GM12878 (cell line): ENCODE measurements at regions not wholly inside any gene's neighbourhood (a gene's known extent, or its start where the extent isn't known, plus 50 kb on each side); places are given as distances from the start of the nearest gene placed in this dataset.

Source experiments
- ATAC-seq: fragments of 200-7000 bp; cut with Tn5 transposase; 3 replicates; pipeline ENCODE4 v1.9.1; 2020; ENCODE audit warnings: mild to moderate bottlenecking, moderate library complexity
- BruUV-seq: library from RNA; stranded (reverse); fragments of 400-500 nt; replicated peaks from 2 replicates; lab custom pipeline; 2021; lab: Mats Ljungman, UMichigan
- CTCF ChIA-PET: fragments of 300-600 bp; sonication (Branson Sonifier 250); formaldehyde crosslinking; extraction: SDS; loops from one replicate; lab custom pipeline; 2021; ENCODE audit warnings: inconsistent platforms; lab: Yijun Ruan, JAX
- POLR2A ChIA-PET: fragments of 350-600 bp; formaldehyde crosslinking; extraction: SDS; loops from one replicate; lab custom pipeline; 2021; ENCODE audit warnings: inconsistent platforms; lab: Charles Lee
- RAD21 ChIA-PET: fragments of 300-600 bp; sonication (Branson Sonifier 250); formaldehyde crosslinking; loops from one replicate; lab custom pipeline; 2023; ENCODE audit warnings: antibody characterized with exemption; ENCODE audit not compliant: unreplicated experiment; lab: Charles Lee
- SMC1A ChIA-PET: fragments of 300-600 bp; sonication (Branson Sonifier 250); formaldehyde crosslinking; loops from one replicate; lab custom pipeline; 2023; ENCODE audit not compliant: unreplicated experiment, uncharacterized antibody; lab: Charles Lee
- DNase-seq: peaks from one replicate; pipeline ENCODE4 v3.0.0-alpha.2; 2011; ENCODE audit warnings: low read depth, low spot score
- FAIRE-seq: peaks from 3 replicates; lab custom pipeline; 2011; peaks lifted over from hg19 to GRCh38; lab: Jason Lieb, UNC
- H2AFZ ChIP-seq: 2 replicates; pipeline ENCODE4 v1.6.0; 2011; ENCODE audit warnings: low read depth, low read length, control low read depth; ENCODE audit not compliant: control insufficient read depth
- H3K27ac ChIP-seq: 2 replicates; pipeline ENCODE4 v1.5.1; 2011; ENCODE audit warnings: control low read depth; ENCODE audit not compliant: control insufficient read depth, insufficient read depth
- H3K27me3 ChIP-seq, 2 experiments: replicated peaks in 1 of 2; 2 replicates each; pipeline versions ENCODE4 v1.6.0 to v1.6.1; 2011; ENCODE audit warnings: low read length in 1 of 2; ENCODE audit not compliant: control insufficient read depth in 2 of 2, insufficient read depth in 2 of 2
- H3K36me3 ChIP-seq, 2 experiments: 2 replicates each; pipeline ENCODE4 v1.5.1; 2011; ENCODE audit warnings: low read length in 1 of 2; ENCODE audit not compliant: control insufficient read depth in 2 of 2, insufficient read depth in 2 of 2
- H3K4me1 ChIP-seq: 2 replicates; pipeline ENCODE4 v1.6.1; 2011; ENCODE audit warnings: mild to moderate bottlenecking, low read length, moderate library complexity, mixed read lengths; ENCODE audit not compliant: control insufficient read depth, insufficient read depth
- H3K4me2 ChIP-seq: 2 replicates; pipeline ENCODE4 v1.6.0; 2011; ENCODE audit warnings: control low read depth; ENCODE audit not compliant: control insufficient read depth, insufficient read depth
- H3K4me3 ChIP-seq: fragments of 200-600 bp; sonication (generic); 2 replicates; pipeline ENCODE4 v1.5.1; 2016
- H3K79me2 ChIP-seq: 2 replicates; pipeline ENCODE4 v1.6.0; 2011; ENCODE audit warnings: low read length; ENCODE audit not compliant: control insufficient read depth, insufficient read depth
- H3K9ac ChIP-seq: 2 replicates; pipeline ENCODE4 v1.8.0; 2011; ENCODE audit warnings: low read length, control low read depth, mixed read lengths; ENCODE audit not compliant: control insufficient read depth, insufficient read depth
- H3K9me3 ChIP-seq: replicated peaks from 3 replicates; pipeline ENCODE4 v1.5.1; 2011; ENCODE audit warnings: mild to moderate bottlenecking, low read length; ENCODE audit not compliant: control insufficient read depth, insufficient read depth
- H4K20me1 ChIP-seq: 2 replicates; pipeline ENCODE4 v1.6.0; 2011; ENCODE audit not compliant: control insufficient read depth, insufficient read depth
- CBX5 ChIP-seq: sonication (generic); IDR thresholded peaks from 2 replicates; pipeline ENCODE4 v1.6.1; 2016; ENCODE audit warnings: low read depth, moderate library complexity, mild to moderate bottlenecking, inconsistent platforms
- CHD4 ChIP-seq: fragments of 200-600 bp; sonication (generic); IDR thresholded peaks from 2 replicates; pipeline ENCODE4 v1.6.1; 2016; ENCODE audit warnings: mild to moderate bottlenecking
- CREM ChIP-seq: IDR thresholded peaks from 2 replicates; pipeline ENCODE4 v1.6.1; 2014; ENCODE audit warnings: antibody characterized with exemption, low read depth
- CTCF ChIP-seq, 3 experiments: IDR thresholded peaks in 2 of 3; conservative IDR thresholded peaks in 1 of 3; 2 replicates each; pipeline ENCODE4 v1.5.1; 2011; ENCODE audit warnings: low read depth in 3 of 3, low read length in 3 of 3, mild to moderate bottlenecking in 3 of 3, control low read depth in 2 of 3, moderate library complexity in 2 of 3, inconsistent platforms in 1 of 3, mixed read lengths in 1 of 3; ENCODE audit not compliant: control insufficient read depth in 2 of 3, insufficient read depth in 1 of 3; ENCODE audit errors: extremely low read depth in 1 of 3
- E2F8 ChIP-seq: fragments of 450-650 bp; IDR thresholded peaks from 2 replicates; pipeline ENCODE4 v1.6.1; 2018; ENCODE audit warnings: mild to moderate bottlenecking, low read depth, moderate library complexity; ENCODE audit not compliant: partially characterized antibody
- EGR1 ChIP-seq, 2 experiments: IDR thresholded peaks; 1 replicate in 1 of 2; 2 replicates in 1 of 2; pipeline ENCODE4 v1.6.1; 2011 to 2012; ENCODE audit warnings: low read depth in 2 of 2, low read length in 2 of 2, borderline replicate concordance in 1 of 2, mild to moderate bottlenecking in 1 of 2, moderate library complexity in 1 of 2
- GABPA ChIP-seq: IDR thresholded peaks from 2 replicates; pipeline ENCODE4 v1.6.1; 2014; ENCODE audit warnings: antibody characterized with exemption, low read depth, mild to moderate bottlenecking, inconsistent platforms
- HDAC2 ChIP-seq: fragments of 200-600 bp; sonication (generic); IDR thresholded peaks from 2 replicates; pipeline ENCODE4 v1.6.1; 2017
- MLLT1 ChIP-seq: fragments of 450-650 bp; IDR thresholded peaks from 2 replicates; pipeline ENCODE4 v1.6.1; 2016; ENCODE audit warnings: mild to moderate bottlenecking
- PAX5 ChIP-seq: IDR thresholded peaks from 2 replicates; pipeline ENCODE4 v1.6.1; 2011; ENCODE audit warnings: low read depth, low read length, borderline replicate concordance
- POLR2AphosphoS5 ChIP-seq: IDR thresholded peaks from 2 replicates; pipeline ENCODE4 v1.6.1; 2011; ENCODE audit warnings: mild to moderate bottlenecking, low read length, inconsistent platforms
- RAD21 ChIP-seq: IDR thresholded peaks from 2 replicates; pipeline ENCODE4 v1.6.1; 2011; ENCODE audit warnings: mild to moderate bottlenecking, low read depth, low read length, moderate library complexity; ENCODE audit not compliant: insufficient read depth
- SMAD5 ChIP-seq: IDR thresholded peaks from 2 replicates; pipeline ENCODE4 v1.6.1; 2016; ENCODE audit warnings: antibody characterized with exemption, low read depth
- SUPT20H ChIP-seq: IDR thresholded peaks from 2 replicates; pipeline ENCODE4 v1.6.1; 2011; ENCODE audit warnings: low read depth, mild to moderate bottlenecking, low read length, moderate library complexity, borderline replicate concordance; ENCODE audit not compliant: control insufficient read depth
- TCF12 ChIP-seq: IDR thresholded peaks from 2 replicates; pipeline ENCODE4 v1.6.1; 2011; ENCODE audit warnings: low read depth, mild to moderate bottlenecking, low read length
- TCF3 ChIP-seq: IDR thresholded peaks from 2 replicates; pipeline ENCODE4 v1.6.1; 2012; ENCODE audit warnings: low read depth, mild to moderate bottlenecking, low read length, borderline replicate concordance; ENCODE audit not compliant: insufficient read depth
- TCF7 ChIP-seq: IDR thresholded peaks from 2 replicates; pipeline ENCODE4 v1.6.1; 2014; ENCODE audit warnings: antibody characterized with exemption, borderline replicate concordance
- ZBED1 ChIP-seq: IDR thresholded peaks from 2 replicates; pipeline ENCODE4 v1.6.1; 2016; ENCODE audit warnings: borderline replicate concordance
- WGBS: methylation state at CpG from one replicate; pipeline ENCODE4 v1.1.6; 2016; ENCODE audit warnings: low lambda C conversion rate; ENCODE audit not compliant: insufficient replicate concordance, insufficient coverage; ENCODE audit errors: missing lambda C conversion rate; 5-methylcytosine and 5-hydroxymethylcytosine counted together
- in situ Hi-C: fragments of 300-500 bp; cut with MboI; formaldehyde crosslinking; loops from 9 replicates; pipeline ENCODE4 v1.14.3; 2018; ENCODE audit warnings: mixed read lengths
- intact Hi-C: fragments of 100-400 bp; cut with micrococcal nuclease; formaldehyde crosslinking; loops from one replicate; pipeline ENCODE4 v1.14.2; 2022; ENCODE audit not compliant: unreplicated experiment

- 54% methylated on average over 3 of the region's 3 CpGs for WGBS
- BruUV-seq, result no TSS peak
These were observed 273.0 kb downstream of the DIPK2A start for GRCh38 chr3:144244662-144245061.

More at GRCh38 chr3:144244662-144245061, 273.0 kb downstream of the DIPK2A start:
- CTCF ChIA-PET, result no interaction called here
- SMC1A ChIA-PET, result interaction anchor here (1.0 to 1.3 kb wide), 3 partner anchors 9 to 11 kb away, joined by 3 to 4 read pairs (median 3); no protein-coding TSS in a partner anchor
- intact Hi-C loops, result no loop called here
- no peaks in the 10 kb centered on the region for H3K4me1 ChIP-seq
- H3K9me3 ChIP-seq, result no peaks in the 10 kb centered on the region
- RAD21 ChIA-PET, result no interaction called here
- H3K27ac ChIP-seq, result no peak overlapping the region
- no peak overlapping the region for H3K4me3 ChIP-seq
- DNase-seq (no peak), ATAC-seq (no peak; the same call in 2 of the 3 replicates), FAIRE-seq (no peak)
- H3K4me2 ChIP-seq, result no peak overlapping the region
- H3K9ac ChIP-seq, result no peak overlapping the region
- no peak overlapping the region for H2AFZ ChIP-seq
- H3K36me3 ChIP-seq, result no peaks in the 10 kb centered on the region
- no peaks in the 10 kb centered on the region for H3K79me2 ChIP-seq
- TF ChIP-seq CTCF (IDR thresholded peaks at IDR 0.05 in 2 of 3, conservative IDR thresholded peaks at IDR 0.05 in 1 of 3; ENCODE audit: control insufficient read depth in 2 of 3, extremely low read depth in 1 of 3, insufficient read depth in 1 of 3, low read depth in 3 of 3, low read length in 3 of 3), result peak in 2 of 3 experiments; percentile 6 to 11; a peak in 1 of 6 replicates
- TF ChIP-seq ZBED1, result no peak
- TF ChIP-seq EGR1 (IDR thresholded peaks at IDR 0.05; ENCODE audit: borderline replicate concordance in 1 of 2, low read depth in 2 of 2, low read length in 2 of 2), result no peak
- TF ChIP-seq TCF7, result no peak
- TF ChIP-seq POLR2AphosphoS5, result no peak
- TF ChIP-seq HDAC2, result no peak
- TF ChIP-seq TCF3, result no peak
- TF ChIP-seq CHD4, result no peak
- no peak for TF ChIP-seq CBX5
- TF ChIP-seq MLLT1, result no peak
- TF ChIP-seq PAX5, result no peak
- no peak for TF ChIP-seq E2F8
- TF ChIP-seq CREM, result no peak
- no peak for TF ChIP-seq SMAD5
- 0 out of 2 replicates have a peak, but pooled peaks have one; percentile 23 for TF ChIP-seq RAD21
- TF ChIP-seq SUPT20H, result no peak
- no peak for TF ChIP-seq GABPA
- no peak for TF ChIP-seq TCF12
- no peaks in the 10 kb centered on the region for H3K27me3 ChIP-seq
- H4K20me1 ChIP-seq, result no peaks in the 10 kb centered on the region
- POLR2A ChIA-PET, result no interaction called here
- in situ Hi-C loops, result no loop called here
